GM18519 (cell line): ENCODE measurements at regions not wholly inside any gene's neighbourhood (a gene's known extent, or its start where the extent isn't known, plus 50 kb on each side); places are given as distances from the start of the nearest gene placed in this dataset.

ENCODE experiments used
- ATAC-seq: cut with Tn5 transposase; IDR thresholded peaks from one replicate; pipeline ENCODE4 v1.9.1; 2021; ENCODE audit warnings: mild to moderate bottlenecking, moderate library complexity; ENCODE audit not compliant: unreplicated experiment, low FRiP score

DNA sequence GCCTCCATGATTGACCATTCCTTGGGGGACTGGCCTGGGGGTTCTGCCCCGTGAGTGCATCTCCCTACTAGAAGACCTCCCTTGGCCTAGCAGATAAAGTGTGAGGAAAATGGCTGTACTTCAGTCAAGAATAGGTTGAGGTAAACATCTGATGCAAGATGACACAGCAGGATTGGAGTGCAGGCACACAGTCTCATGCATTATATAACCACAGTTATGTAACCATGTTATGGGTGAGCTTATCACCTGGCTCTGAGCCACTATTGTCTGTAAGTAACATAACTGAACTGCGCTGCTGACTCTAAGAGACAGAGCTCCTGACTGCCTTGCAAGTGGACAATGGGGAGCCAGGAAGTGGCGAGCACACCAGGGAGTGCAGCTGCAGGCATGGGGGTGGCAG, 378.7 kb upstream of the ANO5 start:
- no peak for ATAC-seq

GRCh38 chr11:21817696-21818095, 375.2 kb upstream of the ANO5 start:
- no peak for ATAC-seq

GRCh38 chr11:21820176-21820575, 372.7 kb upstream of the ANO5 start:
- ATAC-seq: no peak

GRCh38 chr11:21825127-21825526, 367.8 kb upstream of the ANO5 start:
- ATAC-seq: no peak

- no peak for ATAC-seq
These were observed 354.5 kb upstream of the ANO5 start for GRCh38 chr11:21838427-21838826.

GRCh38 chr11:21839796-21840195, 353.1 kb upstream of the ANO5 start:
- ATAC-seq: no peak

- ATAC-seq: no peak
These were observed 331.6 kb upstream of the ANO5 start for GRCh38 chr11:21861314-21861713.

- no peak for ATAC-seq
These were observed 327.3 kb upstream of the ANO5 start for GRCh38 chr11:21865541-21865940.

DNA sequence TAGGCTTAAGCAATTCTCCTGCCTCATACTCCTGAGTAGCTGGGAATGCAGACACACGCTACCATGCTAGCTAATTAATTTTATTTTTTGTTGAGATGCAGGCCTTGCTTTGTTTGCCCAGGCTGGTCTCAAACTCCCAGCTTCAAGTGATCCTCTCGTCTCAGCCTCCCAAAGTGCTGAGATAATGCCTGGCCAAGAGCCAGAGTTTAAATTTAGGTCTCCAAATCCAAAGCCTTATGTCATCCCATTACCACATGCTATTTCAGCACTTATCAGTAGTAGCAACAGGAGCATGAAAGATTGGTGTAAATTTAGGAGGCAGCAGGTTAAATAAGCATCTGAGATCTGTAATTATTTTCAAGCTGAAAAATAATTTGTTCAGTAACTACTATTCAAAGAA, 326.1 kb upstream of the ANO5 start:
- no peak for ATAC-seq

DNA sequence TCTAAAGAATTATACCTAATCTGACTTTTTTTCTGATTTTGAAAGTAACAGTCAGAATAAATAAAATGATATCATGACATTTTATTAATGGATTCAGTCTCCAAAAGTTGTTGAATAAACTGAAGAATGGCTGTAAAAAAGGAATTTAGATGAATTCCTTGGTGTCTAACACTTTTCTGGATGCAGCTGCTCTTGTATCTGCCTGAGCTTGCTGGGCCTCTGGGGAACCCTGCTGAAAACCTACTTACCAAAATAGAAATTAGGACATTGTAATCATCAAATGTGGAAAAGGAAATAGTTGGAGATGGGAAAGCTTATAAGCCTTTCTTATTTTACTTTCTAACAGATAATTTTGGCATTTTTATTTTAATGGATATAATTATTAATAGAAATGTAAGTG, 315.7 kb upstream of the ANO5 start:
- no peak for ATAC-seq

DNA sequence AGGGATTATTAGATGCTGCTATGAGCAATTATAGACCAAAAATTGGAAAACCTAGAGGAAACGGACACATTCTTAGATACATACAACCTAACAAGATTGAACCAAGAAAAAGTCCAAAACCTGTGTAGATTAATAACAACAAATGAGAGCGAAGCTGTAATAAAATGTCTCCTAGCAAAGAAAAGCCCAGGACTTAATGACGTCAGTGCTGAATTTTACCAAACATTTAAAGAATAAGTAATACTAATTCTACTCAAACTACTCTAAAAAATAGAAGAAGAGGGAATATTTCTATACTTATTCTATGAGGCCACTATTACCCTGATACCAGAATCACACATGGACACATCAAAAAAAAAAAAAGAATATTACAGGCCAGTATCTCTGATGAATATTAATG, 309.5 kb upstream of the ANO5 start:
- ATAC-seq: no peak

GRCh38 chr11:21888814-21889213, 304.1 kb upstream of the ANO5 start:
- no peak for ATAC-seq

GRCh38 chr11:21892736-21893564, 299.9 kb upstream of the ANO5 start:
- ATAC-seq: no peak

GRCh38 chr11:21893565-21893867, 299.4 kb upstream of the ANO5 start:
- no peak for ATAC-seq

DNA sequence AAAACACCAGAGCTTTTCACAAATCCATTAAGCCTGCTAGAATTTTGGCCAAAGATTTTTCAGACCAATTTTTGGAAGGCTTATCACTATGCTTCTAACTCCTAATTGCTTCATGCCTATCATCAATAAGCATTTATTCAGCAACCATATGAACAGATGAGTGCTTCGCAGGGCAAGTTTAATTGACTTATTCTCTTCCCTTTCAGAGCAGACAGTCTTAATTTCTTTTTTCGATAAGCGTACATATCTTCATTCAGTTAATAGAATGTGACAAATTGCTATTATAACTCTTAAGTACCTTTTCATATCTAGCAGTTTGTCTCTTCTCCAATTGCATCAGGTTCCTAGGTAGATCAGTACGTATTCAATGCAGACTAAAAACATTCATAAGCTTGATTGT, 298.4 kb upstream of the ANO5 start:
- no peak for ATAC-seq

DNA sequence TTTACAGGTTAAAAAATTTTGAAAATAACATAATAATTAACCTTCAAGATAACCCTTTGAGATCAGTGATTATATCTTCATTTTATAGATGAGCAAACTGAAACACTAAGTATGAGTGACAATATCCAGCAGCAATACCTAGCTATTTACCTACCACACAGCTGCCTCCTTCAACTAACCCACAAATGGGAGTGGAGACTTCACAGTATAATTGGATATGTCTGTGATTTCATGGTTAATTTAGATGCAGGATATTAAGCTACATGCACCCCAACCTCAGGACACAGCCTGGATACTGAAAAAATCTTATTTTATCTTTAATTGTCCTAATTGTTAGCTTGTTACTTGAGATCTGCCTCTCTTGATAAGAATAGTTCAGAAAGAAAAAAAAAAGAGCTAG, 297.2 kb upstream of the ANO5 start:
- no peak for ATAC-seq

GRCh38 chr11:21896216-21896615, 296.7 kb upstream of the ANO5 start:
- ATAC-seq: no peak

DNA sequence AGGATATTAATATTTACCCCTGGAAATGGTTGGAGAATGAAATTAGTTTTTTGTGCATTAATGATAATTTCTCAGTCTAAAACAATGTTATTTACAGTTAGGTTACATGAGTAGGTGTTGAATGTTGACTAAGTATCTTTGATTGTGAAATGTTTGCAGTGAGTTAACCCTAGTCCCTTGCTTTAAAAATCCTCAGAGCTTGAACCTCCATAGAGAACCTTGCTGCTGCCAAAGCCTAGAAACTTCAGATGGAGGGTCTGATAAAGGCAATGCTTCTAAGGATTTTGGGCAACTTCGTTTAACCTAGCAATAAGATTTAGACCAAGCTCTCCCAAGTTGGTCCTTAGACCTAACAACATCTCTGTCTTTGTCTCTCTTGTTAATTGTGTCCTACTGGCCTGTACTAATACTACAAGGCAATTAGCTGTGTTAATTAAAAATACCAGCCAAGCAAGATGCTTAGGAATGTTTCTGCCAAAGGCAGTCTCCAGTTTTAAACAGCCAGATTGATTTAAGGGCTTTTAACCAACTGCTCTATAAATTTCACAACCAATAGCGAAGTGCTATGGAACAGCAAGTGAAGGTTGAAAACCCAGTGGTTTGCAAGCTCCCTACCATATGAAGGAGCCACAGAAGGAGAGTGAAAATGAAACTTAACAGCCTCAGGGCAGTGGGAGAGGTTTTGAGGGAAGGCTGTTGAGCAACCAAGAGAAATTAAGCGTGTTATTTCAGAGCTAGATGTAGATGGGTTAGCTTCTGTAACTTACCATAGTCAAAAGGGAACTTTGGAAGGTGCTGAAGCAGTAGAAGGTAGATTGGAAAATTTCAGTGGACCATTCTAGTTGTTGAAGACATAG, 295.9 kb upstream of the ANO5 start:
- no peak for ATAC-seq

- no peak for ATAC-seq
These were observed 295.1 kb upstream of the ANO5 start for GRCh38 chr11:21897752-21898151.

- no peak for ATAC-seq
These were observed 284.7 kb upstream of the ANO5 start for GRCh38 chr11:21908211-21908610.

- no peak for ATAC-seq
These were observed 283.7 kb upstream of the ANO5 start for GRCh38 chr11:21909145-21909544.

- no peak for ATAC-seq
These were observed 281.8 kb upstream of the ANO5 start for GRCh38 chr11:21911061-21911460.
